ENCODE measurements at regions not wholly inside any gene's neighbourhood (a gene's known extent, or its start where the extent isn't known, plus 50 kb on each side); places are given as distances from the start of the nearest gene placed in this dataset.

DNA sequence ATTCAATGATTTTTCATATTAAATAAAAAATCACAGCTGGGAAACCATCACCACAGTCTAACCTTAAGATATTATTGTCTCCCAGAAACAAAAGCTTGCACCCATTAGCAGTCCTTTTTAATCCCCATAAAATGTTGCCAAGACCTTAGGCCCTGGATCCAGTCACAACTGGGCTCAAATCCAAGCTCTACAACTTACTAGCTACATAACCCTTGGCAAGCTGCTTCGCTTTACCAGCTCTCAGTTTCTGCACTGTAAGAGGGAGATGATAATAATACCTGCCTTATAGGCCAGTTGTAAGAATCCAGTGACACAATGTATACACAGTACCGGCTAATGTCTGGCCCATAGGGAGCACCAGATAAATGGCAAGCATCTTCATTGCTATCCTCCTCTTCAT lies 400.9 kb upstream of the FGF13 start:
- TF ChIP-seq, protein P1, sequence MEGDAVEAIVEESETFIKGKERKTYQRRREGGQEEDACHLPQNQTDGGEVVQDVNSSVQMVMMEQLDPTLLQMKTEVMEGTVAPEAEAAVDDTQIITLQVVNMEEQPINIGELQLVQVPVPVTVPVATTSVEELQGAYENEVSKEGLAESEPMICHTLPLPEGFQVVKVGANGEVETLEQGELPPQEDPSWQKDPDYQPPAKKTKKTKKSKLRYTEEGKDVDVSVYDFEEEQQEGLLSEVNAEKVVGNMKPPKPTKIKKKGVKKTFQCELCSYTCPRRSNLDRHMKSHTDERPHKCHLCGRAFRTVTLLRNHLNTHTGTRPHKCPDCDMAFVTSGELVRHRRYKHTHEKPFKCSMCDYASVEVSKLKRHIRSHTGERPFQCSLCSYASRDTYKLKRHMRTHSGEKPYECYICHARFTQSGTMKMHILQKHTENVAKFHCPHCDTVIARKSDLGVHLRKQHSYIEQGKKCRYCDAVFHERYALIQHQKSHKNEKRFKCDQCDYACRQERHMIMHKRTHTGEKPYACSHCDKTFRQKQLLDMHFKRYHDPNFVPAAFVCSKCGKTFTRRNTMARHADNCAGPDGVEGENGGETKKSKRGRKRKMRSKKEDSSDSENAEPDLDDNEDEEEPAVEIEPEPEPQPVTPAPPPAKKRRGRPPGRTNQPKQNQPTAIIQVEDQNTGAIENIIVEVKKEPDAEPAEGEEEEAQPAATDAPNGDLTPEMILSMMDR (IDR thresholded peaks at IDR 0.05), result no peak
- TF ChIP-seq POLR2A (IDR thresholded peaks at IDR 0.05), result no peak
